Esophagus squamous epithelium (tissue), 4 donors: ENCODE measurements at regions not wholly inside any gene's neighbourhood (a gene's known extent, or its start where the extent isn't known, plus 50 kb on each side); places are given as distances from the start of the nearest gene placed in this dataset.

ENCODE experiments used
- CTCF ChIP-seq, 6 experiments: fragments of 450-650 bp in 4 of 6; fragments of 200-600 bp in 2 of 6; sonication (generic) in 2 of 6; IDR thresholded peaks; one replicate each; pipeline ENCODE4 v1.5.1; 2016 to 2019; ENCODE audit warnings: antibody characterized with exemption in 6 of 6, mild to moderate bottlenecking in 4 of 6, moderate library complexity in 4 of 6
- POLR2A ChIP-seq, 4 donors: fragments of 450-650 bp; IDR thresholded peaks; one replicate each; pipeline ENCODE4 v1.6.1; 2017; ENCODE audit warnings: antibody characterized with exemption in 4 of 4, mild to moderate bottlenecking in 4 of 4, moderate library complexity in 3 of 4

DNA sequence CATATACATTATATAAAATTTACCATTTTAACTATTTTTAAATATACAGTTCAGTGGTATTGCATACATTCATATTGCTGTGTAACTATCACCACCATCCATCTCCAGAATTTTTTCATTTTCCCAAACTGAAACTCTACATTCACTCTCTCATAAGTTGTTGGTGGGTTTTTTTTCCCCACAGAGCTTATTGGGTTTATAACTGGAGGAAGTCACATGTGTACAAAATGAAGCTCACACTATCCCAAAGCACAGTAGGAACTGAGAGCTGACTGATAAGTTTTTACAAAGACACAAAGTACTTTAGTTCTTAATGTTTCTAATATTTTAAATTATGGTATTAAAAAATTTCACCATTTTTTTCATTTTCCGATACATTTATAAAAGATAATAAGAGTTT lies 78.8 kb upstream of the TNFAIP3 start:
- TF ChIP-seq CTCF (IDR thresholded peaks at IDR 0.05) (no peak), POLR2A (IDR thresholded peaks at IDR 0.05) (no peak)
